Liver (tissue), 3 donors: ENCODE measurements at regions not wholly inside any gene's neighbourhood (a gene's known extent, or its start where the extent isn't known, plus 50 kb on each side); places are given as distances from the start of the nearest gene placed in this dataset.

Source experiments
- ATF3 ChIP-seq: IDR thresholded peaks from 2 replicates; pipeline ENCODE4 v1.6.1; 2016; ENCODE audit warnings: antibody characterized with exemption
- CTCF ChIP-seq: fragments of 150-350 bp; IDR thresholded peaks from 2 replicates; pipeline ENCODE4 v1.5.1; 2017; ENCODE audit warnings: improper control_type of control experiment, low read depth, low read length; ENCODE audit not compliant: missing input control
- EGR1 ChIP-seq, 2 donors: IDR thresholded peaks; 2 replicates each; pipeline ENCODE4 v1.6.1; 2016 to 2018; ENCODE audit warnings: antibody characterized with exemption in 2 of 2, low read depth in 2 of 2
- FOXA1 ChIP-seq: IDR thresholded peaks from 2 replicates; pipeline ENCODE4 v1.6.1; 2016; ENCODE audit warnings: antibody characterized with exemption
- GABPA ChIP-seq, 2 donors: IDR thresholded peaks in 1 of 2; conservative IDR thresholded peaks in 1 of 2; 2 replicates each; pipeline ENCODE4 v1.6.1; 2016; ENCODE audit warnings: antibody characterized with exemption in 2 of 2, mild to moderate bottlenecking in 1 of 2, moderate library complexity in 1 of 2
- HNF4G ChIP-seq: IDR thresholded peaks from 2 replicates; pipeline ENCODE4 v1.6.1; 2016; ENCODE audit warnings: antibody characterized with exemption
- MAX ChIP-seq: IDR thresholded peaks from 2 replicates; pipeline ENCODE4 v1.6.1; 2016; ENCODE audit warnings: antibody characterized with exemption
- RAD21 ChIP-seq, 2 donors: IDR thresholded peaks; 2 replicates each; pipeline ENCODE4 v1.6.1; 2016; ENCODE audit warnings: antibody characterized with exemption in 2 of 2, mild to moderate bottlenecking in 2 of 2
- REST ChIP-seq: IDR thresholded peaks from 2 replicates; pipeline ENCODE4 v1.6.1; 2016; ENCODE audit warnings: antibody characterized with exemption, mild to moderate bottlenecking
- RXRA ChIP-seq, 2 donors: IDR thresholded peaks; 2 replicates each; pipeline ENCODE4 v1.6.1; 2017 to 2018; ENCODE audit warnings: antibody characterized with exemption in 2 of 2, mild to moderate bottlenecking in 1 of 2
- SP1 ChIP-seq: IDR thresholded peaks from 2 replicates; pipeline ENCODE4 v1.6.1; 2018; ENCODE audit warnings: antibody characterized with exemption, mild to moderate bottlenecking
- TAF1 ChIP-seq: conservative IDR thresholded peaks from 2 replicates; pipeline ENCODE4 v1.6.1; 2016; ENCODE audit warnings: antibody characterized with exemption, mild to moderate bottlenecking
- YY1 ChIP-seq: IDR thresholded peaks from 2 replicates; pipeline ENCODE4 v1.6.1; 2016; ENCODE audit warnings: antibody characterized with exemption, mild to moderate bottlenecking
- ZBTB33 ChIP-seq: IDR thresholded peaks from 2 replicates; pipeline ENCODE4 v1.6.1; 2016; ENCODE audit warnings: antibody characterized with exemption
- donor health status: healthy.
- donor health status: healthy.

- TF ChIP-seq MAX (no peak), CTCF (no peak), YY1 (no peak), RXRA (IDR thresholded peaks at IDR 0.05) (no peak), GABPA (IDR thresholded peaks at IDR 0.05 in 1 of 2, conservative IDR thresholded peaks at IDR 0.05 in 1 of 2) (no peak), REST (no peak), SP1 (no peak), HNF4G (no peak), FOXA1 (no peak), EGR1 (IDR thresholded peaks at IDR 0.05; ENCODE audit: low read depth in 2 of 2) (no peak), ATF3 (no peak), TAF1 (no peak), ZBTB33 (no peak), RAD21 (IDR thresholded peaks at IDR 0.05) (no peak)
Measured at GRCh38 chr1:14301704-14302024, 296.8 kb upstream of the KAZN start.
